HG02759 (cell line): ENCODE measurements at regions not wholly inside any gene's neighbourhood (a gene's known extent, or its start where the extent isn't known, plus 50 kb on each side); places are given as distances from the start of the nearest gene placed in this dataset.

Experiments
- ATAC-seq: cut with Tn5 transposase; IDR thresholded peaks from one replicate; pipeline ENCODE4 v1.9.1; 2021; ENCODE audit warnings: mild to moderate bottlenecking, moderate library complexity; ENCODE audit not compliant: unreplicated experiment

- no peak for ATAC-seq
Measured at GRCh38 chr2:21281384-21281783, 157.6 kb downstream of the TDRD15 start.

GRCh38 chr2:21281791-21282514 is 158.2 kb downstream of the TDRD15 start:
- ATAC-seq, result no peak

GRCh38 chr2:21282515-21282898 is 158.7 kb downstream of the TDRD15 start:
- no peak for ATAC-seq

GRCh38 chr2:21288299-21288698 is 164.5 kb downstream of the TDRD15 start:
- ATAC-seq, result no peak

GRCh38 chr2:21288739-21289520 is 165.2 kb downstream of the TDRD15 start:
- ATAC-seq, result no peak

- ATAC-seq, result no peak
Measured at GRCh38 chr2:21289551-21289950, 165.8 kb downstream of the TDRD15 start.

GRCh38 chr2:21289989-21290388 is 166.2 kb downstream of the TDRD15 start:
- ATAC-seq, result no peak

GRCh38 chr2:21291426-21291825 is 167.7 kb downstream of the TDRD15 start:
- no peak for ATAC-seq

- ATAC-seq, result no peak
Measured at GRCh38 chr2:21294446-21294845, 170.7 kb downstream of the TDRD15 start.

- no peak for ATAC-seq
Measured at GRCh38 chr2:21299411-21299810, 175.6 kb downstream of the TDRD15 start.

- ATAC-seq, result no peak
Measured at GRCh38 chr2:21301871-21302455, 178.2 kb downstream of the TDRD15 start.

GRCh38 chr2:21303876-21304275 is 180.1 kb downstream of the TDRD15 start:
- no peak for ATAC-seq

- ATAC-seq, result no peak
Measured at GRCh38 chr2:21305581-21305980, 181.8 kb downstream of the TDRD15 start.

GRCh38 chr2:21306235-21306634 is 182.5 kb downstream of the TDRD15 start:
- no peak for ATAC-seq

- ATAC-seq, result no peak
Measured at GRCh38 chr2:21307037-21307436, 183.3 kb downstream of the TDRD15 start.

GRCh38 chr2:21310493-21310892 is 186.7 kb downstream of the TDRD15 start:
- no peak for ATAC-seq

- no peak for ATAC-seq
Measured at GRCh38 chr2:21314322-21314835, 190.6 kb downstream of the TDRD15 start.

GRCh38 chr2:21317131-21317530 is 193.4 kb downstream of the TDRD15 start:
- ATAC-seq, result peak; percentile 90

- ATAC-seq, result no peak
Measured at GRCh38 chr2:21318263-21318662, 194.5 kb downstream of the TDRD15 start.

GRCh38 chr2:21326152-21326551 is 202.4 kb downstream of the TDRD15 start:
- no peak for ATAC-seq

GRCh38 chr2:21328177-21328576 is 204.4 kb downstream of the TDRD15 start:
- no peak for ATAC-seq
